CD4-positive, alpha-beta T cell treated with Interleukin-15 for 4 hours (primary cell): ENCODE measurements at regions not wholly inside any gene's neighbourhood (a gene's known extent, or its start where the extent isn't known, plus 50 kb on each side); places are given as distances from the start of the nearest gene placed in this dataset.

Source experiments
- DNase-seq: peaks from one replicate; pipeline ENCODE4 v3.0.0-alpha.2; 2020; ENCODE audit warnings: low spot score

DNA sequence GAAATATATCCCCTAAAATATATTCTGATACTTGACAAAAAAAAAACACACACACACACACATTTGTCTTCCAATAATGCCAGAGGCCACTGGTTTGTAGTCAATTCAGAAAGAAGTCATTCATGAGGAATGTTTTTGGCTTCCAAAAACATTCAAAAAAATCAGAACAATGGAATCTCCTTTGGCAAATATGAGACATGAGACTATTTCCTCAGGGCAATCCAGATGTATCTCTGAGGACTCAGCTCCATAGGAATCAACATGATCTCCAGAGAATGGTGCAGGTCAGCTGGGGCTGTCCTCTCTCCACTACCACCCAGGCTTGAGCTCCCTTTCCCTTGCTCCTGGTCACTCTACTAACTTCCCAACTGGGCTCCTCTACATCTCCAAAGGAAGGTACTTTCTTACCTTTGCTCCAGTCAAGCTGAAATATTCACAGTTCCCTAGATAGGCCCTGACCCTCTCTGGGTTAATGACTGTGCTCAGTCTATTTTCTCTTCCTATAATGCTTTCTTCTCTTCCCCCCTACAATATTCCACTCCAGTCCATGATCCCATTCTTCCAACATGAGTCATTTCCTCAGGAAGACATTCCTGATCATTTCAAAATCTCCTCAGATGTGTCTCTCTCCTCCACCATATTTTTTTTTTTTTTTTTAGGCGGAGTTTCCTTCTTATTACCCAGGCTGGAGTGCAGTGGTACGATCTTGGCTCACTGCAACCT lies 145.3 kb downstream of the C1D start:
- no peak for DNase-seq

DNA sequence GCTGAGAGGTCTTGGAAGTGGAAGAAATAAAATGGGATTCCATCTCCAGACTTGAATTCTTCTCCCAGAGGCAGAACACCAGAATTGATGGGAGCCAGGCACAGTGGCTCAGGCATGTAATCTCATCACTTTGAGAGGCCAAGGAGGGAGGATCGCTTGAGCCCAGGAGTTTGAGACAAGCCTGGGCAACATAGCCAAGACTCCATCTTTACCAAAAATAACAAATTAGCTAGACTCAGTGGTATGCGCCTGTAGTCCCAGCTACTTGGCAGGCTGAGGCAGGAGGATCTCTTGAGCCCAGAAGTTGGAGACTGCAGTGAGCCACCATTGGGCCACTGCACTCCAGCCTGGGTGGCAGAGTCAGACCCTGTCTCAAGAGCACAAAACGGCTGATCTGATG lies 144.3 kb downstream of the C1D start:
- DNase-seq, result no peak

GRCh38 chr2:67919490-67919889 lies 143.3 kb downstream of the C1D start:
- no peak for DNase-seq

DNA sequence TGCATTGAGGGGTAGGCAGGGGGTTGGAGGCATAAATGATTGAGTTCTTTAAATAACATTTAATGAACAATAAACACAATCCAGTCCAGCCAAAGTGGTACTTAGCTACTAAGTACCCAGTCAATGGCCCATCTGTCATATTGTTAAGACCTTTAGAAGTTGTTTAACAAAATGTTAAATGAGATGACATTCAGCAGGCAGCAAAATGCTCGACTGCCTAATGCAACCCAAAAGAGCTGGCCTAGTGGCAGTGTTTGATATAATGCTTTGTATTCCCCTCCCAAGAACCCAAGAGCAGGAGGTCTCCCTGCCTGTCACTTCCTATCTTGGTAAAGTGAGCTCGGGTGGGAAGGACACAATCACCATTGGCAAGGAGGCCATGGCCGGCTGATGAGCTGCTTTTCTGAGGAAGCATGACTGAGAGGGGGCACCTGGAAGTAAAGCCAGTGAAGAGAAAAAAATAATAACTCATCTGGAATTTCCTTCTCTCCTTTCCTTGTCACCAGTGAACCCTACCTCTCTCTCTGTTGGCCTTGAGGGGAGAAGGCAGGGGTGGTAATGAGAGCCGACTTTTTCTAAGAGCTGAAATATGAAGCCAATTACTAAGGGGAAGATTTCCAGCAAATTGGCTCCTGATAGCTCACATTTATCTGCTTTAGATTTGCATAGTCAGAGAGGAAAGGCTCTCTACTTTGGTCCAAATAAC lies 140.6 kb downstream of the C1D start:
- DNase-seq, result no peak

- DNase-seq, result no peak
Observed at GRCh38 chr2:67923696-67924095, 139.1 kb downstream of the C1D start.

DNA sequence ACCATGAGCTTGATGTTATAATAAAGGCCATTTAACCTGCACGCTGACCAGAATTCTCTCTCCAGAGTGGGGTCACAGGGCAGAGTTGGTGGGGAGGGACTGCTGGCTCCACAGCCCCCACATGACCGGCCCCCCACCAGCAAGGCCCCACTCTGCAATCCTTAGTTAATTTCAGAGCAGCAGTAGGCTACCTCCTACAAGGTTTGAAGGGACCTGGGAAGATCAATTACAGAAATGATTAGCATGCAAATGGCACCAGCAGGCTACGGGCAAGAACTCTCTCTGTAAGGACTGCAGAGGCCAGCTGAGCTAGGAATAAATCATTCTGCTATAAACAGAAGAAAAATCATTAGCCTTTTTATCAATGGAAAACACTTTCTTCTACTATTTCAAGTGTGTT lies 135.3 kb downstream of the C1D start:
- DNase-seq, result no peak

- DNase-seq, result no peak
Observed at GRCh38 chr2:67930156-67930555, 132.6 kb downstream of the C1D start.

- no peak for DNase-seq
Observed at GRCh38 chr2:67936969-67937368, 125.8 kb downstream of the C1D start.

- no peak for DNase-seq
Observed at GRCh38 chr2:67938053-67938452, 124.8 kb downstream of the C1D start.

DNA sequence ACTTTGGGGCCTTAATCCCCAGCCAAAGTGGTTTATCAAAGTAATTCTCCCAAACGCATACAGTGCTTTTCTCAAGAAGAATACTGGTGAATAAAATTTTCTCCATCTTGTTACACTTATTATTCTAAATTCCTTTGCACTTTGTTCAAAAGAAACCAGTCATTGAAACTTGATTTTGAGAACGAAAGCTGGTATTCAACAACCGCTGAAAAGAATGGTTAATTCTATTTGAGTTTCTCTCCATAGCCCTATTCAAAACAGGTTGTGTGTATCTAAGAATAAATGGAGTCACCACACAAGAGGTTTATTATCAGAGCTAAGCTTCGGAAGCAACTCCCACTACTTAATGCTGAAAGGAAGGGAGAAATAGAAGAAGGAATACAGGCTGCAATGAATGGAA lies 117.7 kb downstream of the C1D start:
- no peak for DNase-seq

DNA sequence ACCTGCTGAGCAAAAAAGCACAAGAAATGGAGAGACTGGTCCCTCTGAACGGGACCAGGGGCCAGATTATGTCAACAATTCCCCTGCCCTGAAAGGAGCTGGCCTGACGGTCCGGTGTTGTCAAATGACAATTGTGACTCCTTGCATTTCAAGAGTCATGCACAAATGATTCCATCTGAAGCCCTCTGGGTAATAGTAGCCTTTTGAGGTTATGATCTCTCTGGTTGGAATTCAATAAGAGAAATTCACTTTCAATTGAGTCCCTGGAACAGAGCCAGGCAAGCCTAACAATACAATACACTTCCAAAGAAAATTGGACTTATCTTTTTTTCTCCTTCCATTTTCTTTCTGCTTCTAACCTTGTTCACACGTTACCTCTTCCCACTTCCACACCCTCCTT lies 116.9 kb downstream of the C1D start:
- no peak for DNase-seq

DNA sequence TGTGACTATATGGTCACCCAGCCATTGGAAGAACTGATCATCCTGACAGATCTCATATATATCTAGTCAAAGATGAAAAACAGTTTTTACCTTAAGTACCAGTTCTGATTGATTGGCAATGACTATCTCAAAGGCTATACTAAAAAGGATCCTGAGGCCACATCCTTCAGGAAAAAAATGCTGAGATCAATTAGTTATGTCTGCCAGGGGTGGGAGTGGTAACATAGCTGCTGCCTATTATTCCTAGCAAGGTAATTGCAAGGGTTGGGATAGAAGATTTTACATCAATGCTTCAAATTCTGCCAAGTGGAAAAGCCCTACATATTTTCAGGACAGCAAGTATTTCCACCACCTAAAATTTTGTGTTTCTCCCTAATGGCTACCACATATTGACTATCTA lies 114.7 kb downstream of the C1D start:
- DNase-seq, result no peak

DNA sequence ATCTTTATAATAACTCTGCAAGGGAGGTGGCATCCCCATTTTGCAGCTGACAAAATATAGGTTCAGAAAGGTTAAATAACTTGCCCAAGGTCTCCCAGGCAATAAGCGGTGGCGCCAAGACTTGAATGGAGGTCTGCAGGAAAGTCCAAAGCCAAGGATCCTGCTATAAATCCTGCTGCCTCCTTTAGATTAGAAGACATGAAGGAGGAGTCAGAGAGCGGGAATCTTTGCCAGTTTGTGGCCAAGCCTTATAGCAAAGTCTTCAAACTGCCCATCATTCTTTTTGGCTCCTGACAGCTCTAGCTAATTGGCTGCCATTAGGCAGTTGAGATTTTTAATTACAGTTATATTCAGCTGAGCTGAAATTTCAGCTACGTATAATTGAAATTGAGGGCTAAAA lies 114.3 kb downstream of the C1D start:
- no peak for DNase-seq

- DNase-seq, result no peak
Observed at GRCh38 chr2:67950018-67950417, 112.8 kb downstream of the C1D start.

DNA sequence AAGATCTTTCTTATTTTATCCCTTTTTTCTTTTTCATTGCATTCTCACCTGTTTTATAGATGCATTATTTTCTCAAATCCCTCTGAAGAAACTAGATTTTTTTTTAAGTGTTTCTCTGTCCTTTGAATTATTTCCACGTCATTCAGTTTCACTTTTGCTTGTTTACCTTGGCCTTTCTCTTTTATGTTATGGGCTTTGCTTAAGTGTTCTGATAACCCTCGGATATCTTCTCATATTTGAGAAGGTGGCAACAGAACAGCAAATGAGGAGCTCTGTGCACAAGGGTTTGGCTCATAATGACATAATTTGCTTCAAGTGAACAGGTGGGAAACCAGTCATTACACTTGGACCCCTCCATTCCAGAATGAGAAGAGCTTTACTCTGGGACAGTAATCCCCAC lies 111.9 kb downstream of the C1D start:
- no peak for DNase-seq

- no peak for DNase-seq
Observed at GRCh38 chr2:67952066-67952465, 110.7 kb downstream of the C1D start.

- no peak for DNase-seq
Observed at GRCh38 chr2:67954093-67954748, 108.6 kb downstream of the C1D start.

GRCh38 chr2:67955748-67956603 lies 106.8 kb downstream of the C1D start:
- DNase-seq, result no peak

- no peak for DNase-seq
Observed at GRCh38 chr2:67965246-67965645, 97.6 kb downstream of the C1D start.

- no peak for DNase-seq
Observed at GRCh38 chr2:67970071-67970470, 92.7 kb downstream of the C1D start.

- no peak for DNase-seq
Observed at GRCh38 chr2:67970542-67970941, 92.3 kb downstream of the C1D start.
